ELF-1 (cell line): ENCODE measurements at regions not wholly inside any gene's neighbourhood (a gene's known extent, or its start where the extent isn't known, plus 50 kb on each side); places are given as distances from the start of the nearest gene placed in this dataset.
A peak's percentile ranks its signal among the peaks of the same experiment; 100 is the strongest.
"Not testable (repeated sequence)": the region's sequence is repeated elsewhere in the genome, so short reads cannot be mapped to it uniquely, and the experiment has no call there.

Source experiments
- DNase-seq: peaks from one replicate; pipeline ENCODE4 v3.0.0-alpha.2; 2016; ENCODE audit warnings: low read depth, low spot score

- no peak for DNase-seq
These were observed 453.7 kb downstream of the STK39 start for GRCh38 chr2:167793725-167794124.

DNA sequence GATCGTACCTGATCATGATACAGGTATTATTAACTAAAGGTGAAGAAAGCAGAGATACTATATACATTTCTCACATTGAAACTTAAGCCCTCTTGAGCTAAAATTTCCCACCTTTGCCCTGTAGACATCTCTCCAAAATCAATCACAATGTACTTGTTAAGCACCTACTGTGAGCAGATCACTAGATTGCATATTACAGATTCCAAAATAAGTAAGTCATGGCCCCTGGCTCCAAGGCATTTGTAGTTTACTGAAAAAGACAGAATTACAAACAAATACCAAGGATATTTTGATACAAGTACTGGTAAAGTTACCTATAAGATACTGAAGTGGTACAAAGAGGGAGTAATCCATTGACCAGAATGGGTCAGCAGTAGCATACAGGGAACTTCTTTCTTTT, 455.3 kb downstream of the STK39 start:
- no peak for DNase-seq

- DNase-seq: no peak
These were observed 456.5 kb downstream of the STK39 start for GRCh38 chr2:167790781-167791450.

- DNase-seq: no peak
These were observed 457.2 kb downstream of the STK39 start for GRCh38 chr2:167790189-167790588.

GRCh38 chr2:167787562-167787961, 459.8 kb downstream of the STK39 start:
- no peak for DNase-seq

DNA sequence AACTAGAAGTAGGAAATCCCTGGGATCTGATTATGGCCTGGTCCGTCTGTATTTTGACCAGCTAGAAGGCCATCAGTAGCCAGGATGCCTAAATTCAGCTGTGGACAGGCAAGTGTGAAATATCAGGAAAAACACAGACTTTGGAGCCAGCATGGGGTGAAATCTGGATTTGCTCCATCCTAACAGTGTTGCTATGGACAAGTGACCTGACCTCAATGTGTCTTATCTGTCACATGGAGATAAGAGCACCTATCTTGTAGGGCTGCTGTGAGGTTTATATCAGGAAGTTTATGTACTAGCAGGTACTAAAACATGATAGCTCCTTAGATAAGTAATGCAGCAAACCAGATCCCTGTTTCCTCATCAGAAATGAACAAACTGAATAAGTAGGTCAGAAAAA, 460.4 kb downstream of the STK39 start:
- DNase-seq: no peak

DNA sequence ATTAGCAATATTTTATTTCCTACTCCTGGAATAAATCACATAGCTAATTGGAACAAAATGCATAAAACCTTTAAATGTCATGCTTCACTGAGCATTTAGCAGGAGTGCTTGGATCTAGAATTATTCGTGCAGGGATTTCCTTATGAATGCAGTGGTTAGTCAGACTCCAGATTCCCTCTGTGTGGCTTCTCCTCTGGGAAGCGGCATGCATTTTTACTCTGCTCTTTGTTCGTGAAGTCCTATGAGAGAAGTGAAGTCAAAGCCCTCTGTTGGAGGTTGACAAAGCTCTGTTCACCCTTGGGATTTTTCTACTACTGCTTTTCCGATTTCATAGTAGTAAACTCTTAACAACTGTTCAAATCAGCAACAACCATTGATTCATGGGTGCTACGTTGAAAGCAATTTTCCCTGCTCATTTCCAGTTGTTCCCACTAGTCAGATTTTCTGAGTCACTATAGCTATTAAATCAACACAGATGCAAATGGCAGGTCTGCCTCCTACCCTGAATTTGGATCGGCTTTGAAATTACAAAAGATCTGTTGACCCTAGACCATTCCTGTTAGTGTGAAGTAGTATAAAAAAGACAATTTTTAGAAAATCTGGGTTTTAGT, 461.7 kb downstream of the STK39 start:
- DNase-seq: no peak

DNA sequence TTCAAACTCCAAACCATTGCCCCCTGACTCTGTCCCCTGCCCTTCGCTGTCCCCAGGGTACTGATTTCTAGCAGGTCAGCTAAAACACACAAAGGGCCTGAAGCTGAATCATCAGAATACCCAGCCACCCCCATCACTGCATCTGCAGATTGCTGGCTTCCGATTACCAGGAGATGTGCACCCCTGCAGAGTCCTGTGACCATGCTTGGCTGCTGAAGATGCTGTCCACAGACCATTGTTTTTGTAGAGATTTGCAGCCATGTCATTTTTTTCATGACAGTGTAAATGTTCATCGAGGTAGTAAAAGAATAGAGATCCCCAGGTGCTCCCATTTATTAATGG, 463.3 kb downstream of the STK39 start:
- DNase-seq: no peak

- peak; percentile 46 for DNase-seq
These were observed 463.9 kb downstream of the STK39 start for GRCh38 chr2:167783261-167784083.

DNA sequence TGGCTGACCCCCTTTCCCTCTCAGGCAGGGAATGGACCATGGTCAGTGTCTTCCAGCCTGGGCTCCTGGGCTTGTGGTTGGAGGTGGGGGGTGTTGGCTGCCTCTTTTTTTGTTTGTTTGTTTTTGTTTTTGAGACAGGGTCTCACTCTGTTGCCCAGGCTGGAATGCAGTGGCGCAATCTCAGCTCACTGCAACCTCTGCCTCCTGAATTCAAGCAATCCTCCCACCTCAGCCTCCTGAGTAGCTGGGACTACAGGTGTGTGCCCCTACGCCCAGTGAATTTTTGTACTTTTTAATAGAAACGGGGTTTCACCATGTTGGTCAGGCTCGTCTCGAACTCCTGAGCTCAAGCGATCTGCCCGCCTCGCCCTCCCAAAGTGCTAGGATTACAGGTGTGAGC, 465.8 kb downstream of the STK39 start:
- not testable (repeated sequence) for DNase-seq

DNA sequence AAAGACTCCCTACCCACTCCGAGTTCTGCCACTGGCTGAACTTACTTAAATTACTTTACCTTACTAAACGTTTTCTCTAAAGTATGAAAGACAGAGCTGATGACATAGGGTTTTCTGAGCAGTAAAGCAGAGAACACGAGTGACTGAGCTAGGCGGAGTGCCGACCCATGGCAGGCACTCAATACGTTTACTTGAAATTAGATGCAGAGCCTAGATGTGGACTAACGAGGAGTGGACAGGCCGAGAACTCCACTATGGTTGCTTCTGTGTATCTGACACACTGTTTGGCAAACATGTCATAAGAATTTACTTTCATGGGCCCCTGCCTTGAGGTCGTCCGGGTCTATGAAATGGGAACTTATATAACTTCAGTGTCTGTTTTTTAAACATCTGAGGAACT, 471.0 kb downstream of the STK39 start:
- DNase-seq: no peak

DNA sequence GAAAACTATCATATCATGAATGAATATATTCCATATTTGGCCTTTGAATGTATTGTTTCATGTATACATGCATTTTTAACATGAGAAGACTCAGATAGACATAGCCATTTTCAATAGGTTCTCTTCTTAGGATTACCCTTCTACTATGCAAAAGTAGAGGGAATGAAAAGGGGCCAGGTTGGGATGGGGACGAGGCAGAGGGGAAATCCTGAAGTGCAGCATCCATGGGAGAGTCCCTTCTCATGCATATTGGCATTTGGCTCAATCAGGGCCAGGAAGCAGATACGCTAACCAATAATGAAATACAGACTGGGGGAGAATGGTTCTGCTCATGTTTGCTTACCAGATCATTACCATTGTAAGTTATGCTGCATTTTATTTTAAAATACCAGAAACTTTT, 475.8 kb downstream of the STK39 start:
- DNase-seq: no peak

GRCh38 chr2:167769020-167769419, 478.4 kb downstream of the STK39 start:
- DNase-seq: no peak

DNA sequence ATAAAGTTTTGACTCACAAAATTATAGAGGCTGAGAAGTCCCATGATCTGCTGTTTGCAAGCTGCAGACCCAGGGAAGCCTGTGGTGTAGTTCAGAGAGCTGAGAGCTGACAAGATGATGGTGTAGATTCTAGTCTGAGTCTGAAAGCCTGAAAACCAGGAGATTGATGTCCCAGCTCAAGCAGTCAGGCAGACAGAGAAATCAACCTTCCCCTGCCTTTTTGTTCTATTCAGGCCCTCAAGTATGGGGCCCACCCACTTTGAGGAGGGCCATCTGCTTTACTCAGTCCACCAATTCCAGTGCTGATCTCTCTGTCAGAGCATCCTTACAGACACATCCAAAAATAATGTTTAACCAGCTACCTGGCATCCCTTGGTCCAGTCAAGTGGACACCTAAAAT, 479.6 kb downstream of the STK39 start:
- DNase-seq: no peak

DNA sequence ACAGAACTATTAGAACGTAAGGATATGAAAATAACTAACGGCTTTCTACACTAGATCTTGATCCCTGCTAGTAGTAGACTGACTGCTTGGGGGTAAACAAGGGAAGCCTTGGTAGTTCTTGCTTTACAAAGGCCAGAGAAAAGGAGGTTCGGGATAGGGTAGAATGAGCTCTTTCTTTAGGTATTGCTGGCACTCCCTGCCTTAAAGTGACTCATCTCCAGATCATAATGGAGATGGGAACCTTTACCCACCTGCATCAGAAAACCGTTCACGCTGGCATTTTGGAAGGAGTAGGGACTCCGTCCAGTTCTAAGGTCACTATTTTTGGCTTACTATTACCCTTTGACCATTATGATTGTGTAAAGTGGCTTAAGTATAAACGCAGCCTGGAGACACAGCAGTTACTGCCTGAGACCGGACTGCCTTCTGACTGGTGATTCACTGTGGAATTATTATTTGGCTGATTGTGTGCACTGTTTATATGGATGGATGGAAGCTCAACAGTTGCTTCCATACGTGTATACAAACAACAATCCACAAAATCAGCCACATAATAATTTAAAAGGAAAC, 482.5 kb downstream of the STK39 start:
- no peak for DNase-seq

DNA sequence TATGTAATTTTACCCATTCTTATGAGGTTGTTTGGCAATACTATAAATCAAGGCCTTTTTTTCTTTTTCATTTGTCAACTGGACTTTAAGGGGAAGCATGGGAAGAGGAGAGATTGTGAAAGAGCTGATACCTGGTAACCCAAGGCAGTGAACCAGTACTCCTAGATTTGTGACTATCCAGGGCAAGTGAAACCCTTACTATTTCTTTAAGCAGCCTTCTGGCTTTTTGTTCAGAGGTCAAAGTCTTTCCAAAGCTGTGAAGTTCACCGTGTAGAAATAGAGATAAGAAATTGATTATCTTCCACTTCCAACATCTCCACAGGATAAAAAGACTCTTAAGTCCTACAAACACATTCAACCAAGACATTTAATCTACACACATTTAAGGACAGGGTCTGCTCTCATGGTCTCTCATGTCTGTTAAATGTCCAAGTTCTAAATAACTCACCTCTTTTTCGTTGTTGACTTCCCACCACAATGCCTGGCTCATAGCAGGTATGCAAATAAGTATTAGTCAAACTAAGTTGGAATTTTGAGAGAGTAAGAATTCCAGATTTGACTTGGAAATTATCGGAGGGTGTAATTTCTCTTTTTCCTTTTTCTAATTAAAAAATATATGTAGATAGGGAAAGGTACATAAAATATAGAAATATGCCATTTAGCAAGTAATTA, 485.8 kb downstream of the STK39 start:
- DNase-seq: no peak

DNA sequence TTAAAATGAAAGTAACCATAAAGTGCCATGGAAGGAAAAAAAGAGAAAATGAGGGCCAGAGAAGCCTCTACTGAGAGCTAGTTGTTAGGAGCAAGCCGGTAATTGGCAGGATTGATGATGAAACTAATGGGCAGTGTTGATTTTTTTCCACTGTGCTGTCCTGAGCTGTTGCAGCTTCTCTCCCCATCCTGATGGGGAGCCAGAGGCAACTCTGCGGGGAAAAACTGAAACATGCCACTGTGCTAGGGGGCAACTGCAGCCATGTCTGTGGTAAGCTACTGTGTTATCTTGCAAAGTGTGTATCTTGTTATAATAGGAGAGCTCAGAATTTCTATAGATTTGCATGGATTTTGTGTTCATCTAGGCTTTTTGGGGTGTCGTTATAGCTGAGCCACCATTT, 487.9 kb downstream of the STK39 start:
- no peak for DNase-seq

DNA sequence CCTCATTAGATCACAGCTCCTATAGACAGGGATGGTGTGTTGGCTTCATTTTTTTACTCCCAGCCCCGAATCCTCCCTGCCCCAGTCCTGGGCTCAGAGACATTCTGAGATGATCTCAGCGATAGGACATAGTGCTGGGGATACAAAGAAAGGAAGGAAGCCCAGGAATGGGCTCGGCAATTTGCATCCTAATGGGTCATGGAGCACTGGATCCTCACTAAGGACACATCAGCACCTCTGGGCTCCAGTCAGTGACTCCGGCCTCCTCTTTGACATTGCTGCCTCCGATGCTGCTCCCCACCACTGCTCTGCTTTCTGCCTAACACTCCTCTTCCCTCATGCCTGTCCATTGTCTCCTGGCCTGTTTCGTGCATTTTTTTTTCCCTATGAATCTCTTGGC, 489.1 kb downstream of the STK39 start:
- DNase-seq: peak; percentile 12

GRCh38 chr2:167756446-167756845, 490.9 kb downstream of the STK39 start:
- DNase-seq: peak; percentile 11

DNA sequence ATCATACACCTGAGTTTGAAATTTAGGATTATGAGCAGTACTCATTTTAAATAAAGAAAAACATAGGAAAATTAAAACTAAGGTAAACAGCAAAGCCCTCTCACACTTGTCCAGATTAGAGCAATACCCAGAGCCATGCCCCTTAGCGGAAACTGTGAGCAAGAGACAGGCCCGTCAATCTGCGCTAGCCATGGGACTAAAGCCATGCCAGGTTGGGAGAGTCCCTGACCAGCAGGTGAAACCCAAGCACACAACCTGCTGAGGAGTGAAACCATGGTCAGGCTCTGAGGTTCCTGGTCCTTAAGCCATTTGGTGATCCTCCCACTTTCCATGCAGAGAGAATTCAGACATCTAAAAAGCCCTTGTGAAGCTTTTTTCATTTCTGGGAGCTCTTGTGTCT, 494.3 kb downstream of the STK39 start:
- no peak for DNase-seq

DNA sequence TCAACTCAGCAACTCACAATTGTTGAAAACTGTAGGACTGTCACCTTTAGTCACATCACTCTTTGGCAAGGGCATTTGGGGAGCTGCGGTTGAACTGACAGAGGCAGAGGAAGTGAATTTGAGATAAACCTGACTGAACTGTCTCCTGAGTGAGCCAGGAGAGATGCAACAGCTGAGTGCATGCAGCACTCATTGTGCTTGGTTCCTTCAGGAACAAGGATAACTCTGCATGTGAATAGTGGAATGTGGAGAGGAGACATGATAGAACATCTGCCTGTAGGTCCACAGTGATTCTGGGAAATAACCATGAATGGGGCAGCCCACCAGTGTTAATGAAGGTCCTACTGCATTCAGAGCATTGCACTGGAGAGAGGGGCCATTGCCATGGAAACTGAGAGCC, 494.7 kb downstream of the STK39 start:
- no peak for DNase-seq

- DNase-seq: no peak
These were observed 496.7 kb downstream of the STK39 start for GRCh38 chr2:167750675-167751074.
